ENCODE measurements at regions not wholly inside any gene's neighbourhood (a gene's known extent, or its start where the extent isn't known, plus 50 kb on each side); places are given as distances from the start of the nearest gene placed in this dataset.

- no peak for DNase-seq
Observed at GRCh38 chr11:19394525-19395016, 153.8 kb upstream of the E2F8 start.

DNA sequence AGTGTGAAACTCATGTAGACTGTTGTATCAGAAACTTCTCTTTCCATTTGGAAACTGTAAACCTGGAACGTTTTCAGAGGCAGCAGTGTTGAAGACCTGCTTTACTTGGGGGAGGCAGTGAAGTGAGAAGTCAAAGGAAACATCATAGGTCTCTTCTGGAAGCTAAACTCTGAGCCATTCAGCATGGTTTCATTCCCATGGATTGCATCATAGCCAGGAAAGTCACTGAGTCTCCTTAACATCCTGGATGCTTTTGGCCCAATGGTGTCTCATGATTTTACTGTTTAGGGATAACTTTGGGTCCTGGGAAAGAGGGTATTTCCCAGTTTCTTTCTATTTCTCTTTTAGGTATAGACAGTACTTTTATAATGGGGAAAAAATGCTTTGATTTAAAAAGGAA, 153.2 kb upstream of the E2F8 start:
- DNase-seq, result no peak

DNA sequence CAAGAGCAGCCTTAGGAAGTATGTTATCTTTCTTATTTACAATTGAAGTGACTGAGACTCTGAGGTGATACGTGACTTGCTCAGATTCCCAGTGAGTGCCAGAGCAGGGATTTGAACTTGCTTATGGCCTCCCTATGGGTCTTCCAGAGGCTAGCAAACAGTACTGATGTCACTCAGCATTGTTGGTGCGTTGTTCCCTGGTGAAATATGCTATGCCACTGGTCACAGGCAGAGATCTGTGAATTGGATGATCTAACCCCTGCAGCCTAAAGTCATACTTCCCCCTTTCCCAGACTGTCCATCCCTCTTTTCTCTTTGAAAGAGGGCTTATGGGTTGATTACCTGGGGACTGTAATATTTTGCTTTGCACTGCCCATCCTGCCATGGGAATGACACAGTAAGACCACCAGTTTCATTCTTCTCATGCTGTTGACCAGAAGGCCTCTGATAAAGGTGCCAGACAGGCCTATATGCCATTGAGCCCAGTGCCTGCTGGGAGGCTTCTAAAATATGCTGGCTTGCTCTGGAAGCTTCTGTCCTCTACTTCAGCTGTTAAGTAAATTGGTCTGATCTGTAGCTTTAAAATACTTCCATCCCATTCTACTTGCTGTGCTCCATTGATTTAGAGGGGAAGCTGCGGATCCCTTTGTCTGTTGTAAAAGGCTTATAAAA, 152.2 kb upstream of the E2F8 start:
- DNase-seq, result no peak

DNA sequence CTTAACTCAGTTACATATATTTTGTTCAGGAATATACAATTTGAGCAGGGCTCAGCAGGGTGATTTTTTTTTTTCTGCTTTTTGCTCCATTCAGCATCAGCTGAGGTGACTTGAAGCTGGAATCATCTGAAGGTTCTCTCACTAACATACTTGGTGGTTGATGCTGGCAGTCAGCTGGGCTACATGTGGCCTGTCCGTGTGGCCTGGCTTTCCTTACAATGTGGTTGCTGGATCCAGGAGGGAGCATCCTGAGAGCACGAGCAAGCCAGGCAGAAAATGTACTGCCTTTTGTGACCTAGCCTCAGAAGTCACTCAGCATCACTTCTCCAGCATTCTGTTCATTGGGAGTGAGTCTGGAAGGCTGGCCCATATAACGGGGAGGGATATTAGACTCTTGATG, 151.6 kb upstream of the E2F8 start:
- no peak for DNase-seq

DNA sequence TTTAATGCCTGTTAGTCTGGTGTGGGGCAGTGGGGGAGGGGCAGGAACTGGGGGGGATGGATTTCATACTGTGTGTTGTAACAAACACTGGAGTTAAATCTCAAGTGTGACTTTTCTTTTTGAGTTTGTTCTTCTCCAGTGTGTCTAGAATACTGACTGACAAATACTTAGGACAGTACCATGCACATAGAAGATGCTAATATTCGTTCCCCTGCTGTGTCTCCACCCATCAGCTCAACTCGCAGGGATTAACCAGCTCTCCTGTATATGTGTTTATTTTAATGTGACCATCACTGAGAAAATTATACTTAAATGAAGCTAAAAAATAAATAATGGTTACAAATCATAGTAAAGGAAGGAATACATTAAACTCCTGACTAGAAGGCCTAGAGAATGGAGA, 150.9 kb upstream of the E2F8 start:
- no peak for DNase-seq

DNA sequence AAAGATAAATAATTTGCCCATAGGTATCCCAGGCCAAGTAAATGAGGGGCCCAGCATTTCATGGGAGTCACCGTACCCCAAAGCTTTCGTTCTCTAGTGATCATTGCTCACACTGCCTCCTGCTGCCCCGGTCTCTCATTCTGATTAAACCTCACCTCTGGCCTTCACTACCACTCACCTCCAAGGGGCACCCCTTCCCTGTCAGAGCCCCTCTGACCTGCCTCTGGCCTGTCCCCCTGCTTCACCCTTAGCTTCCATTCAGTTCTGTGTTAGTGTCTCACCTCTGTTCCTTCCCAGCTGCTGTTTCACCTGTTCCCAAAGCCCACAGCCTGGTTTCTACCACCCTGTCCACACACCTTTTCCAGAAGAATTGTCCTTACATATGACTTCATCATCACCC, 150.3 kb upstream of the E2F8 start:
- no peak for DNase-seq

DNA sequence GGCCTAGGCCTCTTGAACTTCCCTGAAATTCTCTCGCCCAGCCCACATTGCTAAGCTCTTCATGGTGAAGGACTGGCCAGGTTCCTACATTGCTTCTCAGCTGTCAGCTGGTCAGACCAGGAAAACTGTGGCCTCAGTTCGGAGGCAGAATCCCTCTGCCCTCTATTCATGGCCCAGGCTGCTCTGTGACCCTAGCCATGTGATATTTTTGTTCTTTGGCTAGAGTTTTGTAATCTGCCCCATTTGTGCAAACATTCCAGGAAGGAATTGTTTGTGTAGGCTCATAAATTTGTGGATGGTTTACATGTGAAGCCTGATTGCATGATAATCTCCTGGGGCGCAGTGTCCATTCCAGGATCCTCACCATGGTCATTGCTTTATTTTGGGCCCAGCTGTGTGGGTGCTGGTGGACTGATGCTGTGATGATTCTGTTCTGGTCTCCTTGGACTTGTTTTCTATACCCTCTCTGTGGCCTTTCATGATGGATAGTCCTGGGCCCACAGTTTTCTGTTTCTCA, 149.1 kb upstream of the E2F8 start:
- no peak for DNase-seq

- no peak for DNase-seq
Observed at GRCh38 chr11:19382131-19382611, 141.4 kb upstream of the E2F8 start.

GRCh38 chr11:19380375-19380774, 139.6 kb upstream of the E2F8 start:
- DNase-seq, result no peak

- DNase-seq, result no peak
Observed at GRCh38 chr11:19379465-19379864, 138.7 kb upstream of the E2F8 start.

GRCh38 chr11:19378814-19379213, 138.1 kb upstream of the E2F8 start:
- no peak for DNase-seq

DNA sequence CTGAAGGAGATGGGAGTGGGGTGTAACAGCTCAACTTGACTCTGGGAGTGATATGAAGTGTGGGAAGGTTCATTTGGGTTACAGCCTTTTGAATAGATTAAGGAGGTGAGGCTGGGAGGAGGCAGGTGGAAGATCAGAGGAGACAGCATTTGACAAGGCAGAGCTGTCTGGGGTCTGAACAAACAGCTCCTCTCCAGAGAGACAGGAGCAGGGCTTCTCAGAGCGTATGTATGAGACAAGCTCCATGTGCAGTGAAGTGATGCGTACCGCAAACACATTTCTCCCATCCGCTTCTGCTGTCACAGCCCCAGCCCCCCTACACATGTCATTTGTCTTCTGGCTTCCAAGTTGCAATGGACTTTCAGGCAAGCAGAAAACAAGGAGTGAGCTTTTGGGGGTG, 137.1 kb upstream of the E2F8 start:
- DNase-seq, result no peak

DNA sequence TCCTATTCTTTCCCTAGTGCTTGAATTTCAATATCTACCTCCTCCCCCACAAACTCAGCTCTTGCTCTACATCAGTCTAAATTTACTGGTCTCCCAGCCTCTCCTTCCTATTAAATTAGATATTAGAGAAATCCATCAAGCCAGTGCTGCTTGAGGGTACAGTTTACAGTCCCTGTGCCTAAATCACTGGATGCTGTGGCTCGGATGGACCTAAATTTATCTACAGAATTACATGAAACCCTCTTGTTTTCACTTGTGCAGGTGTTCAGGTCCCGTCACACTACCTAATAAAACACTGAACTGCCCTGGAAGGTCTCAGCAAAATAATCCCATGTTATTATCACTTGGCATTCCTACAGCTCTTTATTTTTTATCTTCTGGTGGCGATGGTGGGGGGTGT, 134.7 kb upstream of the E2F8 start:
- DNase-seq, result no peak

GRCh38 chr11:19374151-19374569, 133.4 kb upstream of the E2F8 start:
- DNase-seq, result no peak

DNA sequence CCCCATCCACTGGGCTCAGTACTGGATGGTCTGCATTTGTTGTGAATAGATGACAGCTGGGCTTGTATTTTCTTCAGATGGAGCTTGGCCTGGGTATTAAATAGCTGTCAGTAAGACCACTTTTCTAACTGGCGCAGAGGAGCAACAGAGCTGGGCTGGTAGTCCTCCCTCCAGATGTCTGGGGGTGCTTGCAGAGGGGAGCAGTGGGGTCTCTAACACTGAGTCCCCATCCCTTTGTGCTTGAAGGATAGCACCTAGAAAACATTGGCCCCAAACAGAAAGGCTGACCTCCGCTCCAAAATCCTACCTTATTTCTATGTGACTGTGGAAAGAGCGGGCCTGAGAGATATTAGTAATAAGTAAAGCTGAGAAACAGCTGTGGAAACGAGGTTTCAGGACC, 131.6 kb upstream of the E2F8 start:
- DNase-seq, result no peak

DNA sequence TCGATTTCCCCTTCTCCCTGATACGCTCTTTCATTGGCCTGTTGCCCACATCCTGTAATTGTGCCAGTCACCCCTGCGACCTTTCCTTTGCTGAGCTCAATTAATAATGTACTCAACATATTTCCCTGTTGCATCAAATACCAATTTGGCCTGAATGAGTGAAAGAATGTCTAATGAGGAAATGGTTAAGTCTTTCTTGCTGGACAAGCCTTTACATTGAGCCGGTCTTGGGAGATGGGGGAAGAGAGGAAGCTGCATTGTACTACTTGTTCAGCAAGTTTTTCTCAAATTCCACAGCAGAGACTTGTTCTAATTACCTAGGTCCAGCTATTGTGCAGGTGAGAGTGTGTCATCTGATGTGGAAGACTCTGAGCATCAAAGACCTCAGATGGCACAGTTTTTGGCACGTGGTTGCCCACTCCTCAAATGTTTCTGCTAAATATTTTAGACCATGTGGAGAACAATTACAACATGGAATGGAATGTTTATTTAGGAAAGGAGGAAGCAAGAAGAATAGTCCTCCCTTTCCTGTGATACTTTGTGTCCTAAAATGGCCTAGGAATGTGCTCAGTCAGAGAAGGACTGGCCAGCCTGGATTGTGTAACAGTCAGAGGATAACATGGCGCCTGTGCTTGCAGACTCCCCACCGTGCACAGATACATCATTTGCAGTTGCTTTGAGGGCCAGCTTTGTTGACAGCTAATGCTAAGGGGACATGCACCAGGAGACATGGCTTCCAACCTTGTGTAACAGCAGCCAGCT, 129.5 kb upstream of the E2F8 start:
- DNase-seq, result no peak

DNA sequence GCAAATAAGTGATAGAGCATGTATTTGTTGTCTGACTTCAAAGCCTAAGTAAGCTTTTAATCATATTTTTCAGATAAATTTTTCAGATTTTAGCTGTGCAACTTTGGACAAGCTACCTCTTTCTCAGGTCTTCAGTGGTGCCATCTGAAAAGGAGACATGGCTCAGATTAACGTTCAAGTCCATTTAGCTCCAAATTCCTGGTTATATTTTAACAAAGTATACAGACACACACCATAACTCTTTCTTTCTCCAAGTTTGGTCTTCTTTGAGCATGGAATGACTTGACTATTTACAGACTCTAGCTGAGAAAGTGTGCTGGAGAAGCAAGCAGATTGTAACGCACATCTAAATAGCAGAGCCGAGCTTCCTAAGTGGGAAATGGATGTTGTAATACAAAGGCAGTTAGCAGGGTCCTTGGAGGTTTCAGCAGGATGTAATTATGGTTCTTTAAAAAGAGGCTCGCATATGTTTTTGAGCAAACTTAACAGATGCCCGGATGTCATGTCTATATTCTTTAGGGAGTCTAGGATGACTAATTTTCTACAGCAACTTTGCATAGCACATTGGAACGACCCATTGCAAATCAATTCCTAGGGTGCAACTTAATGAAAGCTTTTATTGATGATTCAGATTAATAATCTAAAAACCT, 128.1 kb upstream of the E2F8 start:
- DNase-seq, result no peak

DNA sequence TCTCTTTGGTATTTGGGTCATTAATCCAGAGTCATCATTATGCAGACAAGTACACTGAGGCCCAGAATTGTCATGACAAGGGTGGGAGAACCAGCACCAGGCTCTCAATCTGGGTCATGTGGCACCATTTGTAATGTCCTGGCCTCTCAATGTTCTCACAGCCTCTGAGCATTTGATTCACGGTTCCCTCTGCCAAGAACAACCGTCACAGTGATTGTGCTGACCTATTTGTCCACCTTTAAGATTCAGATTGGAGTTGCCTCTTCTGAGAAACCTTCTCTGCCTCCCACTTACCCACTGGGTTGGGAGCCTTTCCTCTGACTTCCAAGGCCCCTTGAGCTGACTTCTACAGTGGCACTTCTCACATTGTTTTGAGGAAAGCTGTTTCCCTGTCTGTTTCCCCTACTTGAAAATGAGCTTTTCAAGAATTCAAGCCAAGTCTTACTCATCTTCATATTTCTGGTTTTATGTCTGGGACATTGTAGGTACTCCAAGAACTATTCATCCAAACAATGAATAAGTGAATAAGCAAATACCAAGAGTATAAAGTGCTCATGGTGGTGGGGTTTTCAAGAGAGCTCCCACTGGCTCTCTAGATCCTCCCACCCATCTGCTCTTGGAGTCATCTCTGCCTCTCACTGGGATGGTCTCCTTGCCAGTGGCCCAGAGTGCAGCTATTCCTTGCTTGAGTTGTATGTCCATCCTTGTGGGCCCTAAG, 126.4 kb upstream of the E2F8 start:
- no peak for DNase-seq

- DNase-seq, result no peak
Observed at GRCh38 chr11:19365743-19366410, 125.1 kb upstream of the E2F8 start.

GRCh38 chr11:19359221-19360000, 118.7 kb upstream of the E2F8 start:
- DNase-seq, result no peak

- no peak for DNase-seq
Observed at GRCh38 chr11:19357943-19358342, 117.2 kb upstream of the E2F8 start.

DNA sequence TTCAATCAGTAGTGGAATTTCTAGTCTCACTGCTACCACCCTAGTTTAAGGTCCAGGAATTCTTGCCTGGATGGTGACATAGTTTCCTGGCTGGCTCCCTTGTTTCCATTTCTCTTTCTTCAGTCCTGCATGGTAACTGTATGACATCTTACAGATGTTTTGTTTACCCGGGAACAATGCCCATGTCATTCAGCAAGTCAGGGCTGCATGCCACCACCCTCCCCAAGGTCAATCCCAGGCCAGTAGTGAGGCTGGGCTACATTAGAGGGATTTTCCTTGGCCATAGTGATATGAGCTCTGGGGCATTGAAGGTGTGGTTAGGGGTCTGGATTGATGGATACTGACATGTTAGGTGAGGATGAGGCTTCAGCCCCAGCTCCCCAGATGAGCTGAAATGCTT, 114.9 kb upstream of the E2F8 start:
- no peak for DNase-seq
